Erythroblast (primary cell): ENCODE measurements at regions not wholly inside any gene's neighbourhood (a gene's known extent, or its start where the extent isn't known, plus 50 kb on each side); places are given as distances from the start of the nearest gene placed in this dataset.

ENCODE experiments used
- GATA1 ChIP-seq: IDR thresholded peaks from 2 replicates; pipeline ENCODE4 v1.6.1; 2011; ENCODE audit warnings: low read depth, mild to moderate bottlenecking, control low read depth, low read length, moderate library complexity
- POLR2A ChIP-seq: IDR thresholded peaks from 2 replicates; pipeline ENCODE4 v1.6.1; 2011; ENCODE audit warnings: mild to moderate bottlenecking, low read length

GRCh38 chr11:95680169-95680929 is 109.2 kb downstream of the FAM76B start:
- no peak for TF ChIP-seq POLR2A
- TF ChIP-seq GATA1: no peak
